ENCODE measurements at regions not wholly inside any gene's neighbourhood (a gene's known extent, or its start where the extent isn't known, plus 50 kb on each side); places are given as distances from the start of the nearest gene placed in this dataset.
A peak's percentile ranks its signal among the peaks of the same experiment; 100 is the strongest.

- intact Hi-C loops (cut with micrococcal nuclease): no loop called here
- ChIA-PET CTCF (ENCODE audit: partially characterized antibody) (no interaction called here), POLR2A (ENCODE audit: partially characterized antibody) (no interaction called here)
- H3K27me3 ChIP-seq (ENCODE audit: insufficient read depth, low read length): no peaks in the 10 kb centered on the region
- no peaks in the 10 kb centered on the region for H3K9me3 ChIP-seq (ENCODE audit: control insufficient read depth in 1 of 2, low read length in 2 of 2)
- DNase-seq: no peak
- Mint-ChIP-seq H3K4me3 (no peak overlapping the region), H3K9me3 (peaks cover 0 to 13% (median 4%) of the 10 kb centered on the region in 8 donors), H3K27me3 (peaks cover 4 to 9% of the 10 kb centered on the region in 2 donors), H3K27ac (no peak overlapping the region), H3K4me1 (no peaks in the 10 kb centered on the region), H3K36me3 (no peaks in the 10 kb centered on the region)
- no peak overlapping the region for H3K27ac ChIP-seq (ENCODE audit: low read depth, low read length)
- no peaks in the 10 kb centered on the region for H3K4me1 ChIP-seq (ENCODE audit: insufficient read depth, low read length)
- H3K4me3 ChIP-seq (ENCODE audit: low read length in 2 of 2): no peak overlapping the region
- H3K36me3 ChIP-seq (ENCODE audit: insufficient read depth, low read length): no peaks in the 10 kb centered on the region
These were observed 298.3 kb downstream of the CDK5RAP2 start for GRCh38 chr9:120281665-120282064.

- no peak overlapping the region for H3K27ac ChIP-seq (ENCODE audit: low read depth, low read length)
- H3K36me3 Mint-ChIP-seq: no peaks in the 10 kb centered on the region
- no peaks in the 10 kb centered on the region for H3K4me1 ChIP-seq (ENCODE audit: insufficient read depth, low read length)
- no peaks in the 10 kb centered on the region for H3K27me3 ChIP-seq (ENCODE audit: insufficient read depth, low read length)
- ChIA-PET CTCF (ENCODE audit: partially characterized antibody) (no interaction called here), POLR2A (ENCODE audit: partially characterized antibody) (no interaction called here)
- H3K27ac Mint-ChIP-seq: no peak overlapping the region
- no peaks in the 10 kb centered on the region for H3K9me3 ChIP-seq (ENCODE audit: control insufficient read depth in 1 of 2, low read length in 2 of 2)
- intact Hi-C loops (cut with micrococcal nuclease): no loop called here
- no peaks in the 10 kb centered on the region for H3K36me3 ChIP-seq (ENCODE audit: insufficient read depth, low read length)
- H3K27me3 Mint-ChIP-seq: peaks cover 0 to 3% of the 10 kb centered on the region in 2 donors
- H3K4me1 Mint-ChIP-seq: no peaks in the 10 kb centered on the region
- peaks cover 3 to 33% (median 17%) of the 10 kb centered on the region in 8 donors for H3K9me3 Mint-ChIP-seq
- no peak for DNase-seq
- H3K4me3 Mint-ChIP-seq: no peak overlapping the region
- H3K4me3 ChIP-seq (ENCODE audit: low read length in 2 of 2): no peak overlapping the region
These were observed 312.0 kb downstream of the CDK5RAP2 start for GRCh38 chr9:120267929-120268328.

- Mint-ChIP-seq H3K4me3 (no peak overlapping the region), H3K36me3 (no peaks in the 10 kb centered on the region), H3K27ac (no peak overlapping the region), H3K27me3 (peaks cover 0 to 3% of the 10 kb centered on the region in 2 donors), H3K9me3 (peaks cover 0 to 28% (median 4%) of the 10 kb centered on the region in 8 donors), H3K4me1 (no peaks in the 10 kb centered on the region)
- no peak overlapping the region for H3K4me3 ChIP-seq (ENCODE audit: low read length in 2 of 2)
- H3K27ac ChIP-seq (ENCODE audit: low read depth, low read length): no peak overlapping the region
- CTCF ChIA-PET (ENCODE audit: partially characterized antibody): no interaction called here
- intact Hi-C loops (cut with micrococcal nuclease): no loop called here
- H3K4me1 ChIP-seq (ENCODE audit: insufficient read depth, low read length): no peaks in the 10 kb centered on the region
- no peak for DNase-seq
- no peaks in the 10 kb centered on the region for H3K36me3 ChIP-seq (ENCODE audit: insufficient read depth, low read length)
- POLR2A ChIA-PET (ENCODE audit: partially characterized antibody): no interaction called here
- H3K27me3 ChIP-seq (ENCODE audit: insufficient read depth, low read length): no peaks in the 10 kb centered on the region
- no peaks in the 10 kb centered on the region for H3K9me3 ChIP-seq (ENCODE audit: control insufficient read depth in 1 of 2, low read length in 2 of 2)
These were observed 314.2 kb downstream of the CDK5RAP2 start for GRCh38 chr9:120265791-120266190.

GRCh38 chr9:120264528-120264927 is 315.4 kb downstream of the CDK5RAP2 start:
- no peak overlapping the region for H3K27ac Mint-ChIP-seq
- Histone ChIP-seq H3K27ac (ENCODE audit: low read depth, low read length) (no peak overlapping the region), H3K9me3 (ENCODE audit: control insufficient read depth in 1 of 2, low read length in 2 of 2) (no peaks in the 10 kb centered on the region), H3K4me3 (ENCODE audit: low read length in 2 of 2) (no peak overlapping the region), H3K4me1 (ENCODE audit: insufficient read depth, low read length) (no peaks in the 10 kb centered on the region), H3K36me3 (ENCODE audit: insufficient read depth, low read length) (no peaks in the 10 kb centered on the region), H3K27me3 (ENCODE audit: insufficient read depth, low read length) (no peaks in the 10 kb centered on the region)
- H3K4me3 Mint-ChIP-seq: peak overlapping the region in 1 of 8 donors; percentile 53
- peaks cover 0 to 3% of the 10 kb centered on the region in 2 donors for H3K27me3 Mint-ChIP-seq
- DNase-seq: no peak
- ChIA-PET POLR2A (ENCODE audit: partially characterized antibody) (no interaction called here), CTCF (ENCODE audit: partially characterized antibody) (no interaction called here)
- no peaks in the 10 kb centered on the region for H3K4me1 Mint-ChIP-seq
- no peaks in the 10 kb centered on the region for H3K36me3 Mint-ChIP-seq
- intact Hi-C loops (cut with micrococcal nuclease): no loop called here
- peaks cover 0 to 20% (median 3%) of the 10 kb centered on the region in 8 donors for H3K9me3 Mint-ChIP-seq

GRCh38 chr9:120263836-120264235 is 316.1 kb downstream of the CDK5RAP2 start:
- Histone ChIP-seq H3K4me1 (ENCODE audit: insufficient read depth, low read length) (no peaks in the 10 kb centered on the region), H3K9me3 (ENCODE audit: control insufficient read depth in 1 of 2, low read length in 2 of 2) (no peaks in the 10 kb centered on the region), H3K36me3 (ENCODE audit: insufficient read depth, low read length) (no peaks in the 10 kb centered on the region), H3K27me3 (ENCODE audit: insufficient read depth, low read length) (no peaks in the 10 kb centered on the region), H3K27ac (ENCODE audit: low read depth, low read length) (no peak overlapping the region), H3K4me3 (ENCODE audit: low read length in 2 of 2) (no peak overlapping the region)
- CTCF ChIA-PET (ENCODE audit: partially characterized antibody): no interaction called here
- POLR2A ChIA-PET (ENCODE audit: partially characterized antibody): no interaction called here
- Mint-ChIP-seq H3K4me3 (no peak overlapping the region), H3K27me3 (peaks cover 0 to 3% of the 10 kb centered on the region in 2 donors), H3K27ac (no peak overlapping the region), H3K9me3 (peaks cover 0 to 20% (median 3%) of the 10 kb centered on the region in 8 donors), H3K36me3 (no peaks in the 10 kb centered on the region), H3K4me1 (no peaks in the 10 kb centered on the region)
- DNase-seq: no peak
- intact Hi-C loops (cut with micrococcal nuclease): no loop called here

GRCh38 chr9:120261419-120261818 is 318.5 kb downstream of the CDK5RAP2 start:
- no peaks in the 10 kb centered on the region for H3K4me1 ChIP-seq (ENCODE audit: insufficient read depth, low read length)
- no peak for DNase-seq
- CTCF ChIA-PET (ENCODE audit: partially characterized antibody): no interaction called here
- H3K27me3 ChIP-seq (ENCODE audit: insufficient read depth, low read length): no peaks in the 10 kb centered on the region
- no peaks in the 10 kb centered on the region for H3K36me3 ChIP-seq (ENCODE audit: insufficient read depth, low read length)
- H3K4me1 Mint-ChIP-seq: no peaks in the 10 kb centered on the region
- H3K27ac Mint-ChIP-seq: no peak overlapping the region
- intact Hi-C loops (cut with micrococcal nuclease): no loop called here
- no peak overlapping the region for H3K27ac ChIP-seq (ENCODE audit: low read depth, low read length)
- no peaks in the 10 kb centered on the region for H3K9me3 ChIP-seq (ENCODE audit: control insufficient read depth in 1 of 2, low read length in 2 of 2)
- H3K4me3 Mint-ChIP-seq: no peak overlapping the region
- H3K9me3 Mint-ChIP-seq: peaks cover 0 to 11% (median 0%) of the 10 kb centered on the region in 8 donors
- no peaks in the 10 kb centered on the region for H3K36me3 Mint-ChIP-seq
- peaks cover 1 to 5% of the 10 kb centered on the region in 2 donors for H3K27me3 Mint-ChIP-seq
- POLR2A ChIA-PET (ENCODE audit: partially characterized antibody): no interaction called here
- H3K4me3 ChIP-seq (ENCODE audit: low read length in 2 of 2): no peak overlapping the region

GRCh38 chr9:120259100-120259499 is 320.9 kb downstream of the CDK5RAP2 start:
- Mint-ChIP-seq H3K4me1 (no peaks in the 10 kb centered on the region), H3K4me3 (no peak overlapping the region), H3K36me3 (no peaks in the 10 kb centered on the region), H3K27ac (no peak overlapping the region), H3K27me3 (peaks cover 1 to 5% of the 10 kb centered on the region in 2 donors), H3K9me3 (peaks cover 0 to 3% (median 0%) of the 10 kb centered on the region in 8 donors)
- Histone ChIP-seq H3K4me1 (ENCODE audit: insufficient read depth, low read length) (no peaks in the 10 kb centered on the region), H3K9me3 (ENCODE audit: control insufficient read depth in 1 of 2, low read length in 2 of 2) (no peaks in the 10 kb centered on the region), H3K27me3 (ENCODE audit: insufficient read depth, low read length) (no peaks in the 10 kb centered on the region), H3K36me3 (ENCODE audit: insufficient read depth, low read length) (no peaks in the 10 kb centered on the region), H3K4me3 (ENCODE audit: low read length in 2 of 2) (no peak overlapping the region), H3K27ac (ENCODE audit: low read depth, low read length) (no peak overlapping the region)
- ChIA-PET CTCF (ENCODE audit: partially characterized antibody) (no interaction called here), POLR2A (ENCODE audit: partially characterized antibody) (no interaction called here)
- DNase-seq: no peak
- intact Hi-C loops (cut with micrococcal nuclease): no loop called here

GRCh38 chr9:120258096-120258495 is 321.9 kb downstream of the CDK5RAP2 start:
- intact Hi-C loops (cut with micrococcal nuclease): no loop called here
- CTCF ChIA-PET (ENCODE audit: partially characterized antibody): no interaction called here
- POLR2A ChIA-PET (ENCODE audit: partially characterized antibody): no interaction called here

More at GRCh38 chr9:120258096-120258495, 321.9 kb downstream of the CDK5RAP2 start:
- H3K4me3 ChIP-seq (ENCODE audit: low read length in 2 of 2): no peak overlapping the region
- no peaks in the 10 kb centered on the region for H3K27me3 ChIP-seq (ENCODE audit: insufficient read depth, low read length)
- Mint-ChIP-seq H3K27ac (no peak overlapping the region), H3K27me3 (peaks cover 1 to 5% of the 10 kb centered on the region in 2 donors), H3K36me3 (no peaks in the 10 kb centered on the region), H3K9me3 (peaks cover 0 to 3% (median 0%) of the 10 kb centered on the region in 8 donors), H3K4me3 (no peak overlapping the region), H3K4me1 (no peaks in the 10 kb centered on the region)
- H3K4me1 ChIP-seq (ENCODE audit: insufficient read depth, low read length): no peaks in the 10 kb centered on the region
- no peaks in the 10 kb centered on the region for H3K9me3 ChIP-seq (ENCODE audit: control insufficient read depth in 1 of 2, low read length in 2 of 2)
- no peaks in the 10 kb centered on the region for H3K36me3 ChIP-seq (ENCODE audit: insufficient read depth, low read length)
- DNase-seq: no peak
- no peak overlapping the region for H3K27ac ChIP-seq (ENCODE audit: low read depth, low read length)
